HG02973 (cell line): ENCODE measurements at regions not wholly inside any gene's neighbourhood (a gene's known extent, or its start where the extent isn't known, plus 50 kb on each side); places are given as distances from the start of the nearest gene placed in this dataset.
"Not testable (repeated sequence)": the region's sequence is repeated elsewhere in the genome, so short reads cannot be mapped to it uniquely, and the experiment has no call there.

Source experiments
- ATAC-seq: cut with Tn5 transposase; IDR thresholded peaks from one replicate; pipeline ENCODE4 v1.9.1; 2021; ENCODE audit warnings: moderate library complexity; ENCODE audit not compliant: unreplicated experiment

- peak; percentile 76 for ATAC-seq
Observed at GRCh38 chr3:87621667-87622066, 345.3 kb upstream of the POU1F1 start.

GRCh38 chr3:87615506-87615905 is 339.1 kb upstream of the POU1F1 start:
- ATAC-seq: no peak

- no peak for ATAC-seq
Observed at GRCh38 chr3:87614998-87615397, 338.6 kb upstream of the POU1F1 start.

- ATAC-seq: no peak
Observed at GRCh38 chr3:87607234-87607633, 330.9 kb upstream of the POU1F1 start.

GRCh38 chr3:87595798-87596197 is 319.4 kb upstream of the POU1F1 start:
- ATAC-seq: no peak

GRCh38 chr3:87581240-87581639 is 304.9 kb upstream of the POU1F1 start:
- ATAC-seq: no peak

GRCh38 chr3:87576752-87577151 is 300.4 kb upstream of the POU1F1 start:
- ATAC-seq: no peak

GRCh38 chr3:87575550-87575949 is 299.2 kb upstream of the POU1F1 start:
- no peak for ATAC-seq

- ATAC-seq: no peak
Observed at GRCh38 chr3:87568331-87568730, 291.9 kb upstream of the POU1F1 start.

- no peak for ATAC-seq
Observed at GRCh38 chr3:87564438-87564837, 288.1 kb upstream of the POU1F1 start.

- no peak for ATAC-seq
Observed at GRCh38 chr3:87563712-87564111, 287.3 kb upstream of the POU1F1 start.

- no peak for ATAC-seq
Observed at GRCh38 chr3:87558492-87558891, 282.1 kb upstream of the POU1F1 start.

- no peak for ATAC-seq
Observed at GRCh38 chr3:87555290-87555689, 278.9 kb upstream of the POU1F1 start.

- ATAC-seq: no peak
Observed at GRCh38 chr3:87553058-87553457, 276.7 kb upstream of the POU1F1 start.

- no peak for ATAC-seq
Observed at GRCh38 chr3:87550892-87551291, 274.5 kb upstream of the POU1F1 start.

GRCh38 chr3:87549208-87549607 is 272.8 kb upstream of the POU1F1 start:
- ATAC-seq: no peak

- ATAC-seq: no peak
Observed at GRCh38 chr3:87548271-87548670, 271.9 kb upstream of the POU1F1 start.

- ATAC-seq: no peak
Observed at GRCh38 chr3:87546216-87546615, 269.8 kb upstream of the POU1F1 start.

GRCh38 chr3:87543408-87543807 is 267.0 kb upstream of the POU1F1 start:
- not testable (repeated sequence) for ATAC-seq

GRCh38 chr3:87541723-87542122 is 265.3 kb upstream of the POU1F1 start:
- ATAC-seq: no peak

- ATAC-seq: not testable (repeated sequence)
Observed at GRCh38 chr3:87538722-87539121, 262.3 kb upstream of the POU1F1 start.

- no peak for ATAC-seq
Observed at GRCh38 chr3:87509401-87509800, 233.0 kb upstream of the POU1F1 start.

GRCh38 chr3:87508921-87509320 is 232.5 kb upstream of the POU1F1 start:
- ATAC-seq: no peak

GRCh38 chr3:87507753-87508152 is 231.4 kb upstream of the POU1F1 start:
- ATAC-seq: no peak
